ENCODE measurements at regions not wholly inside any gene's neighbourhood (a gene's known extent, or its start where the extent isn't known, plus 50 kb on each side); places are given as distances from the start of the nearest gene placed in this dataset.
A peak's percentile ranks its signal among the peaks of the same experiment; 100 is the strongest.
"Not testable (repeated sequence)": the region's sequence is repeated elsewhere in the genome, so short reads cannot be mapped to it uniquely, and the experiment has no call there.

DNA sequence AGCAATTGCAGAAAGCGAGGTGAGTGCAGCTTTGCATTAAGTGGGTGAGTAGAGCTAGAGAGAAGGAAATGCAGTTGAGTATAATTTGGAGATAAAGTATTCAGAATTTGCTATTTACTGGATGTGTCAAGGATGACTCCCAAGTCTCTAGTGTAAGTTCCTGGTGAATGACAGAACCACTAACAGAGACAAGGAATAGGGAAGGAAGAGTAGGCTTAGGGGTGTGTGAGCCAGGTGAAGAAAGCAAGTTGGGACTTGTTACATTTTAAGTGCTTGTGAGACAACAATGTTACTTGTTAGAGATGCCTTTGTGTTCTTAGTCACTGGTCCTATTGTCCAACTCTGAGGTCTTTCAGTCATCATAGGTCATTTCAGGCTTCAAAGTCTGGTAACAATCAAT is 70.8 kb downstream of the TBC1D26 start:
- CTCF ChIA-PET; H3K36me3 Mint-ChIP-seq (ENCODE audit: low read depth); H3K9me3 Mint-ChIP-seq; ATAC-seq; DNase-seq; H3K27me3 Mint-ChIP-seq; H3K27ac Mint-ChIP-seq; intact Hi-C loops (cut with micrococcal nuclease); POLR2A ChIA-PET; H3K4me1 Mint-ChIP-seq (ENCODE audit: low read depth); H3K4me3 Mint-ChIP-seq: not testable (repeated sequence)

DNA sequence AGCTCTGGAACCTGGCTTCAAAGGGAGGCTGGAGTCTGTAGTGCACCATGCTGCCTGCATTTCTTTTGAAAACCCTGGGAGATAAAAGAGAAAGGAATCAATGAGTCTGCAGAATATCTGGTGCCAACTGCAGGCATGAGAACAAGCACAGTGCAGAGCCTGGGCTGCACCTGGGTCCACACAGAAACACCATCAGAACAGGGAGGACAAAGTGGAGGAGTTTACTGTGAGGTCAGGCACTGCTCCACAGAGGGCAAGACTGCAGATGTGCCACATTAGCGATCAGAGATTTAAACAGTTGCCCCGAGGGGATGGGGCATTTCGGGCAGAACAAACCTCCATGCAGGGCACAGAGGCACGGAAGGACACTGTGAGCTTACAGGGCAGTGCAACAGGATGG is 74.7 kb downstream of the TBC1D26 start:
- ATAC-seq; intact Hi-C loops (cut with micrococcal nuclease); CTCF ChIA-PET: not testable (repeated sequence)

DNA sequence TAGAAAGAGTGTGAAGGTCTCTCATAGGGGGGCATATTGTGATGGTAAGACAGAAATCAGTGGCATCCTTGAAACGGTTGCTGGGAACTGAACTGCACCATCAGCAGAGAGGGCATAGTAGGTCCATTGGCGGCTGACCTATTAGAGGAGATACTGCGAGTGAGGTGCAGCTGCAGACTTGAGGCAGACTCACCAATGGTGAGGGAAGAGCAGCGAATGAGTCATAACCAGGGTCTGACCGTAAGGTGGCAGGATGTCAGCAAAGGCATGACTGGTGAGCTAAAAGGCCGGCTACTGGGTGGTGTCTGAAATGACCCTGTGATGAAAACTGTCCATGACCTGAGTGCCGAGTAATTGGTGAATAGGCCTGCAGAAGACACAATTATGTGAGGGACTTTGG is 81.3 kb downstream of the TBC1D26 start:
- H3K4me1 Mint-ChIP-seq (ENCODE audit: low read depth); intact Hi-C loops (cut with micrococcal nuclease); POLR2A ChIA-PET; H3K27ac Mint-ChIP-seq; ATAC-seq; H3K4me3 Mint-ChIP-seq; DNase-seq; H3K27me3 Mint-ChIP-seq; H3K9me3 Mint-ChIP-seq; H3K36me3 Mint-ChIP-seq (ENCODE audit: low read depth); CTCF ChIA-PET: not testable (repeated sequence)

More for the DNA sequence above, 74.7 kb downstream of the TBC1D26 start:
- H3K36me3 Mint-ChIP-seq (ENCODE audit: low read depth); H3K9me3 Mint-ChIP-seq; H3K27me3 Mint-ChIP-seq; POLR2A ChIA-PET; DNase-seq; H3K4me3 Mint-ChIP-seq; H3K4me1 Mint-ChIP-seq (ENCODE audit: low read depth); H3K27ac Mint-ChIP-seq: not testable (repeated sequence)

DNA sequence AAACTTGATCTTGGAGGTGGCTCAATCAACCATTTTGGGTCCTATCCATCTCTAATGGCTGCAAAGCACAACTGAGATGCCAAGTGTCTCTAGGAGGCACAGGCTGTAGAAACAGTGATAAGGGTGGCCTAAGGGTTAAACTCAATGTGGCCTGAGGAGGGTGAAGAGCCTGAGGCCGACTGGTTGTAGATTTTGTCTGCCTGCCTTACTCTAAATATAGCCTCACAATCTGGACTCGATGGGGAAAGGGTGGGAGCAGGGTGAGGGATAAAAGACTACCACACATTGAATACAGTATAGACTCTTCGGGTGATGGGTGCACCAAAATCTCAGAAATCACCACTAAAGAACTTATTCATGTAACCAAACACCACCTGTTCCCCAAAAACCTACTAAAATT is 81.9 kb downstream of the TBC1D26 start:
- H3K27me3 Mint-ChIP-seq; H3K4me3 Mint-ChIP-seq; intact Hi-C loops (cut with micrococcal nuclease); CTCF ChIA-PET; H3K27ac Mint-ChIP-seq; H3K4me1 Mint-ChIP-seq (ENCODE audit: low read depth); POLR2A ChIA-PET; H3K9me3 Mint-ChIP-seq; H3K36me3 Mint-ChIP-seq (ENCODE audit: low read depth); ATAC-seq; DNase-seq: not testable (repeated sequence)

DNA sequence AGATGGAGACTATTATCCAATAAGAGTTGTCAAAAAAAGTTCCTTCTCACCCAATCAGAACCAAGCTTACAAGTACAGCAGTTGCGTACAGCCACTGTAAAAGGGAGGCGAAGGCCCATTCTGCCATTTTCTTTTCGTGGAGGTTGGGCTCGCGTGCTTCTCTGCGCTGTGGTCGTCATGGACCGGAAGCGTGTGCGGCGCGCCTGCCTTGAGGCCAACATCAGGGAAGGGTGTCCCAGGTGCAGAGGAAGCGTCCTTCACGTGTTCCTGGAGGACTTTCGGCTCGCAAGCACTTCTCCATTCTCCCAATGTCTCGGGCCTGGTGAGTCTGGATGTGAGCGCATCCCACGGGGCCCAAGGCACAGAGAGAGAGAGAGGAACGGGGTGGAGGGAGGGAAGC is 85.8 kb downstream of the TBC1D26 start:
- H3K4me3 Mint-ChIP-seq; H3K36me3 Mint-ChIP-seq (ENCODE audit: low read depth); CTCF ChIA-PET; H3K4me1 Mint-ChIP-seq (ENCODE audit: low read depth); ATAC-seq; H3K27ac Mint-ChIP-seq; POLR2A ChIA-PET; DNase-seq; H3K27me3 Mint-ChIP-seq; H3K9me3 Mint-ChIP-seq; intact Hi-C loops (cut with micrococcal nuclease): not testable (repeated sequence)

DNA sequence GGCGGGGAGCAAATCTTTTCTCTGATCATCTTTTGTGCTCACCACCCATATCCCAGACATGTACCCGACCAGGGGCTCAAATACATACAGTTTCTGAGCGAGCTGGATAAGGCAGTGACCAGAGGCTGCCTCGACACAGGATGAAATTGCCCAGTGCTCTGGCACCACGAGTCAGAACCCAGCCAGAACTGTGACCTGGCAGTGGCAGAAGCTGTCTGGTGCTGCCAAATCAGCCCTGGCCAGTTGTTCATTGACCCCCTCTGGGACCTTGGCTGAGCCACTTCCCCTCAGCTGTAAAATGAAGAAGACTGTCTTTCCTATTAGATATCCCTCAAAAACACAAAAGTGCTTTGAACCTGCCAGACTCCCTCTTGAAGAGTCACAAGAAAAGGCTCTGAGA is 90.2 kb downstream of the TBC1D26 start:
- H3K36me3 Mint-ChIP-seq (ENCODE audit: low read depth); H3K4me1 Mint-ChIP-seq (ENCODE audit: low read depth); CTCF ChIA-PET; H3K4me3 Mint-ChIP-seq; DNase-seq; ATAC-seq; H3K27me3 Mint-ChIP-seq; POLR2A ChIA-PET; H3K9me3 Mint-ChIP-seq; H3K27ac Mint-ChIP-seq: not testable (repeated sequence)
- intact Hi-C loops (cut with micrococcal nuclease), result loop anchor here (10.0 kb wide), 1 partner anchor 183 kb away; no protein-coding TSS in a partner anchor

DNA sequence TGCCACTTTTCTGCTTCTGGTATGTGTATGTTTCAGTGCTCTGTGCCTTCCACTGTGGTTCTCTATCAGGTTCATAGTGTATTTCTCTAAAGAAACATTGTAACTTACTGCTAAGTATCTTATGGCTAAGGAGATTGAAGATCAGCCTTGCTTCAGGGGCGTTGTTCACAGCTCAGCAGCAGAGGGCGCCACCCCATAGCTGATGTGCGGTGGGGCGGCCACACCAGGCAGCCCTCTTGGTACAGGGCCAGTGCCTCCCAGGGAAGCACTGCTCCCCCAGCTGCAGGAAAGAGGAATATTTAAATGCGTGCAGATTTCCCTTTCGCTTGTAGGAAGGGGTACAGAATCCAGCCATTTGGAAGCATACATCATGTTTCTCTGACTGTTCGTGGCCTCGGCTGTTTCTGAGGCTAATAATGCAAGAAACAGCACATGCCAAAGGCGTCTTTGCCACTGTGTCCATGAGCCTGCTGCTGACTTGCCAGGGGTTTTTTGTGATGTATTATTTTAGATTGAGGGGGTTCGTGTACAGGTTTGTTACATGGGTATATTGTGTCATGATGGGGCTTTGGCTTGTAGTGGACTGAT is 96.7 kb downstream of the TBC1D26 start:
- intact Hi-C loops (cut with micrococcal nuclease), result loop anchor here (10.0 kb wide), 1 partner anchor 176 kb away; no protein-coding TSS in a partner anchor
- POLR2A ChIA-PET; H3K36me3 Mint-ChIP-seq (ENCODE audit: low read depth); H3K4me3 Mint-ChIP-seq; H3K27ac Mint-ChIP-seq; H3K27me3 Mint-ChIP-seq; H3K9me3 Mint-ChIP-seq: not testable (repeated sequence)
- CTCF ChIA-PET, result interaction anchor here (0.6 to 1.8 kb wide), 5 partner anchors 117 to 171 kb away, joined by 3 to 5 read pairs (median 4); partner anchors contain the start of genes TTC19 and ZSWIM7
- TF ChIP-seq, protein P1, sequence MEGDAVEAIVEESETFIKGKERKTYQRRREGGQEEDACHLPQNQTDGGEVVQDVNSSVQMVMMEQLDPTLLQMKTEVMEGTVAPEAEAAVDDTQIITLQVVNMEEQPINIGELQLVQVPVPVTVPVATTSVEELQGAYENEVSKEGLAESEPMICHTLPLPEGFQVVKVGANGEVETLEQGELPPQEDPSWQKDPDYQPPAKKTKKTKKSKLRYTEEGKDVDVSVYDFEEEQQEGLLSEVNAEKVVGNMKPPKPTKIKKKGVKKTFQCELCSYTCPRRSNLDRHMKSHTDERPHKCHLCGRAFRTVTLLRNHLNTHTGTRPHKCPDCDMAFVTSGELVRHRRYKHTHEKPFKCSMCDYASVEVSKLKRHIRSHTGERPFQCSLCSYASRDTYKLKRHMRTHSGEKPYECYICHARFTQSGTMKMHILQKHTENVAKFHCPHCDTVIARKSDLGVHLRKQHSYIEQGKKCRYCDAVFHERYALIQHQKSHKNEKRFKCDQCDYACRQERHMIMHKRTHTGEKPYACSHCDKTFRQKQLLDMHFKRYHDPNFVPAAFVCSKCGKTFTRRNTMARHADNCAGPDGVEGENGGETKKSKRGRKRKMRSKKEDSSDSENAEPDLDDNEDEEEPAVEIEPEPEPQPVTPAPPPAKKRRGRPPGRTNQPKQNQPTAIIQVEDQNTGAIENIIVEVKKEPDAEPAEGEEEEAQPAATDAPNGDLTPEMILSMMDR (IDR thresholded peaks at IDR 0.05), result peak; percentile 86
- H3K4me1 Mint-ChIP-seq (ENCODE audit: low read depth), result peaks cover 27% of the 10 kb centered on the region
- peak; percentile 82 for DNase-seq
- peak; percentile 80 for ATAC-seq

DNA sequence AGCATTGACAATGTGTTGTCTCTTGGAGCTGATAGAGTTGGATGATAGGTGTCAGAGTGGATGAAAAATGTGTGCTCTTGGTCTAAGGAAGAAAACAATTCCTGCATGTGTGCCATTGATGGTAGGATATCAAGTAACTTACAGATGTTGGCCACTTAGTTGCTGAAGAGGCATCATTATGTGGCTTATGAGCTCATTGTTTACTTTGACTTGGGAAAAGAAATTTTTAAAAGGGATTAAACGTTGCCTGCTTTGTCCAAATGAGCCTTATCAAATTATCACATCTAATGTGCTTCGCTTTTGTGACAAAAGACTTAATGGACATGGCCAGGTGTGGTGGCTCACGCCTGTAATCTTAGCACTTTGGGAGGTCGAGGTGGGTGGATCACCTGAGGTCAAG is 98.1 kb downstream of the TBC1D26 start:
- H3K27me3 Mint-ChIP-seq; H3K4me3 Mint-ChIP-seq; ATAC-seq; intact Hi-C loops (cut with micrococcal nuclease); H3K9me3 Mint-ChIP-seq; CTCF ChIA-PET; DNase-seq; H3K36me3 Mint-ChIP-seq (ENCODE audit: low read depth); H3K27ac Mint-ChIP-seq: not testable (repeated sequence)
- POLR2A ChIA-PET, result interaction anchor here (1.5 kb wide), 1 partner anchor 169 kb away, joined by 4 read pairs; the partner anchor contains the start of genes TTC19 and ZSWIM7
- peaks cover 29% of the 10 kb centered on the region for H3K4me1 Mint-ChIP-seq (ENCODE audit: low read depth)

DNA sequence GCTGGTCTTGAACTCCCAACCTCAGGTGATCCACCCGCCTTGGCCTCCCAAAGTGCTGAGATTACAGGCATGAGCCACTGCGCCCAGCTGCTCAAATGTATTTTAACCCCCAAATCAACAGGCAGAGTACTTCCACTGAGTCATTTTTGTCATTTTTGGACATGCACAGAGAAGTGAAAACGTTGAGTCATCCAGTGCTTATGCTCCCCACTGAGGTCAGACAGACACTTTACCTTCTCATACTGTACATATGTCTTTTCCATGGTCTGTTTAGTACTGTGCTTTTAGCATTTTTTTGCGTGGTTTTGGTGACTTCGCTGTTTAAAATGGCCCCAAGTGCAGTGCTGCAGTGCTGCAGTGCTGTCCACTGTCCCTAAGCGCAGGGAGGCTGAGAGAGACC is 99.1 kb downstream of the TBC1D26 start:
- H3K4me3 Mint-ChIP-seq; H3K27me3 Mint-ChIP-seq; CTCF ChIA-PET; intact Hi-C loops (cut with micrococcal nuclease); H3K27ac Mint-ChIP-seq; H3K9me3 Mint-ChIP-seq; H3K36me3 Mint-ChIP-seq (ENCODE audit: low read depth): not testable (repeated sequence)
- POLR2A ChIA-PET, result interaction anchor here (0.7 to 1.5 kb wide), 2 partner anchors 115 to 168 kb away, joined by 3 to 4 read pairs; partner anchors contain the start of genes TTC19 and ZSWIM7
- DNase-seq (peak; percentile 65), ATAC-seq (peak; percentile 76)
- peaks cover 29% of the 10 kb centered on the region for H3K4me1 Mint-ChIP-seq (ENCODE audit: low read depth)

DNA sequence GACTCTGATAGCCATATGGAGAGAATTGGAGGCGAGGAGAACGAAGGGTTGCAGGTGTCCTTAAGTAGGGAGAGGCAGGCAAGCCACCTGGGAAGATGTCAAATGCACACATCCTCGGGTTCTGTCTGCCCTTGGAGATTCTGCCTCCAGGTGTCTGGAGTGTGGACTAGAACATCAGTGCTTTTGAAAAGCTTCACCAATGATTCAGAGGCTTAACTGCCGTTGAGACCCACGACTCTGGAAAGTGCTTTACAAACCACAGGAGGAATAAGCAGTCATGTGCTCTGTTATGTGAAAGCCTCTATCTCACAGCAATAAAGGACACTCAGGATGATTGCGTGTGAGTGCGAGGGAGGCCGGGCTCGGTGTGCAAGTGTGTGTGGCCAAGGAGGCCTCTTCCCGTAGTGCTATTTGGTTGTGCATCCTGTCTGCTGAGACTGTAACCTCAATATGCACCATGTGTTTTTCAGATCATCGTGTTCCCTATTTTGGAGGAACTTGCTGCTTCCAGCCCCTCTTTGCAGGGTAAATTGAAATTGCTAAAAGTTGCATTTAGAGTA is 100.9 kb downstream of the TBC1D26 start:
- H3K36me3 Mint-ChIP-seq (ENCODE audit: low read depth); CTCF ChIA-PET; H3K4me3 Mint-ChIP-seq; H3K27me3 Mint-ChIP-seq; H3K27ac Mint-ChIP-seq; intact Hi-C loops (cut with micrococcal nuclease); POLR2A ChIA-PET; H3K9me3 Mint-ChIP-seq: not testable (repeated sequence)
- DNase-seq (peak; percentile 29), ATAC-seq (peak; percentile 32)
- peaks cover 29% of the 10 kb centered on the region for H3K4me1 Mint-ChIP-seq (ENCODE audit: low read depth)

DNA sequence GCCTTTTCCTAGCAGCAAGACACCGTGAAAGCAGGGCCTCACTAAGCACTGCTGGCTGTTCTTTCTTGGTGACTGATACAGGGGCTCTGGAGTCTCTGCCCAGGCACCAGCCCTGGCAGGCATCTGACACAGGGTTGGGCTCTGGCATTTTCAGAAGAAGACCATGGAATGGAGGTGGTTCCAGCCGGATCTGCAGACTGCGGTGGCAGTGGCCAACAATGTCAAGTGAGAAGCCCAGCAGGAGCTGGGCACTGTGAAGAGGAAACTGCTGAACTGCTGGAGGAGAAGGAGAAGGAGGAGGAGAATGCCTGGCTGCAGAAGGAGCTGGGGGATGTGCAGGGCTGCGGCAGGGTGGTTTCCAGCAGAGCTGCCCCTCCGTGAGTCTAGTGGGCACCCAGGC is 101.8 kb downstream of the TBC1D26 start:
- DNase-seq; intact Hi-C loops (cut with micrococcal nuclease); H3K27ac Mint-ChIP-seq: not testable (repeated sequence)

More for the DNA sequence above, 101.8 kb downstream of the TBC1D26 start:
- POLR2A ChIA-PET; H3K27me3 Mint-ChIP-seq; H3K9me3 Mint-ChIP-seq; CTCF ChIA-PET; ATAC-seq; H3K36me3 Mint-ChIP-seq (ENCODE audit: low read depth); H3K4me3 Mint-ChIP-seq: not testable (repeated sequence)
- peaks cover 25% of the 10 kb centered on the region for H3K4me1 Mint-ChIP-seq (ENCODE audit: low read depth)

Measured in activated CD8-positive, alpha-beta T cell treated with anti-CD3 and anti-CD28 coated beads for 36 hours (primary cell).